Natural killer cell treated with Interleukin-12 subunit alpha and Interleukin-12 subunit beta and Interleukin-15 and Interleukin-18, amount 100 ng/mL, for 72 hours (primary cell): ENCODE measurements at regions not wholly inside any gene's neighbourhood (a gene's known extent, or its start where the extent isn't known, plus 50 kb on each side); places are given as distances from the start of the nearest gene placed in this dataset.
"Not testable (repeated sequence)": the region's sequence is repeated elsewhere in the genome, so short reads cannot be mapped to it uniquely, and the experiment has no call there.

ENCODE experiments used
- ATAC-seq, 2 donors: fragments of 150-1000 bp; cut with Tn5 transposase in 1 of 2; sonication (Bioruptor Pico), chemical (Tn5 transposase) in 1 of 2; 2 replicates each; pipeline ENCODE4 v1.10.0; 2021
- DNase-seq: peaks from one replicate; pipeline ENCODE4 v3.0.0; 2022; ENCODE audit warnings: low spot score
- H3K27ac Mint-ChIP-seq, 2 donors: 1 replicate in 1 of 2; 2 replicates in 1 of 2; pipeline ENCODE4 v1.8.0; 2022; ENCODE audit warnings: mixed read lengths in 2 of 2, mild to moderate bottlenecking in 1 of 2, moderate library complexity in 1 of 2
- H3K27me3 Mint-ChIP-seq, 2 donors: 1 replicate in 1 of 2; 2 replicates in 1 of 2; pipeline ENCODE4 v1.8.0; 2022; ENCODE audit warnings: mixed read lengths in 2 of 2
- H3K36me3 Mint-ChIP-seq: one replicate; pipeline ENCODE4 v1.8.0; 2022; ENCODE audit warnings: mixed read lengths
- H3K4me1 Mint-ChIP-seq, 2 donors: 1 replicate in 1 of 2; 2 replicates in 1 of 2; pipeline ENCODE4 v1.8.0; 2022; ENCODE audit warnings: low read depth in 2 of 2, mixed read lengths in 2 of 2, mild to moderate bottlenecking in 1 of 2
- H3K4me3 Mint-ChIP-seq: one replicate; pipeline ENCODE4 v1.8.0; 2022; ENCODE audit warnings: mixed read lengths
- H3K9me3 Mint-ChIP-seq: 2 replicates; pipeline ENCODE4 v1.8.0; 2022; ENCODE audit warnings: mixed read lengths

DNA sequence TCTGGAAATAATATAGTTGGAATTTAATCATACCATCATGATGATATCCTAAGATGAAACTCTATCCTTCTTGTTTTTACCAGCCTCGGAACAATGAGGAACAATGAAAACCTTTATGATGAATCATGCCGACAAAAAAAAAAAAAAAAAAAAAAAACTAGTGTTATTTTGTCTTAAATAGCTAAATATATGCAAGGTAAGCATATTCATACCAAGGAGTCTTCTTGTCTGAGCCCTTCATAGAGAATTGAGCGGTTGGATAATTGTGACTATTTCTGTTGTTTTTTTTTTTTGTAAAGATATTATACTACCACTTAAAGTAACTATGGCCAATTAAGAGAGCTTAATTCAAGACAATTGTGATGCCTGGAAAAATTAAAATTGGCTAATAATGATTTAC lies 244.0 kb upstream of the PCDH9 start:
- Mint-ChIP-seq H3K4me3 (no peak overlapping the region), H3K4me1 (no peaks in the 10 kb centered on the region), H3K36me3 (no peaks in the 10 kb centered on the region), H3K27ac (no peak overlapping the region), H3K9me3 (peaks cover 12% of the 10 kb centered on the region), H3K27me3 (no peaks in the 10 kb centered on the region)
- DNase-seq (no peak), ATAC-seq (no peak)

DNA sequence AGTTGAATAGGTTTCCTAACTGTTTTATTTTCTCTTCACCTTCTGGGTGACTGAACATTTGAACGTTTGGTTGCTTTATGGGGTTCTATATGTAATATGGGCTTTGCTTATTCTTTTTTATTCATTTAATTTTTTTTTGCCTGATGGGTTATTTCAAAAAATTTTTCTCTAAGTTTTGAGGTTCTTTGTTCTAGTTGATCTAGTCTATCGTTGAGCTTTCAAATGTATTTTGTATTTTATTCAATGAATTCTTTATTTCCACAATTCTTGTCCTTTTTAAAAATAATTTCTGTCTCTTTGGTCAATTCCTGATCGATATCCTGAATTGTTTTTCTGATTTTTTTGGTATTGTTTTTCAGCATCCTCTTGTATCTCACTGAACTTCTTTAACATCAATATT lies 239.5 kb upstream of the PCDH9 start:
- Mint-ChIP-seq H3K4me1 (no peaks in the 10 kb centered on the region), H3K27me3 (no peaks in the 10 kb centered on the region), H3K9me3 (peaks cover 27% of the 10 kb centered on the region), H3K4me3 (no peak overlapping the region), H3K27ac (no peak overlapping the region), H3K36me3 (no peaks in the 10 kb centered on the region)
- ATAC-seq = no peak
- no peak for DNase-seq

DNA sequence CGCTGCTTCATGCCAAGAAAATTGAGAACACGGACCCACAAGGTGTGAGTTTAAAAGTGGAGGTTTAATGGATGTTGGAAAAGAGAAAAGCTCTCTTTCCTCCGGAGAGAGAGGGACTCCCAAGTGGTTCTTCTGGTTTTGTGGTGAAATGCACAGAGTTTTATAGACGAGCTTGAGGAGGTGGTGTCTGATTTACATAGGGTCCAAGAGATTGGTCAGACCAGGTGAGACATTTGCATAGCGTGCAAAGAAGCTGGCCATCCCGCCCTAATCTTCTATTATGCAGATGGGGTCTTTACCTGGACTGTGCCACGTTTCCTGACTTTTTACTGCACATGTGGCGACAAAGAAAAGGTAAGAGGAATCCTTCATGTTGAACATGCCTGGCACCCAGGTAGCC lies 236.4 kb upstream of the PCDH9 start:
- H3K4me1 Mint-ChIP-seq = no peaks in the 10 kb centered on the region
- H3K4me3 Mint-ChIP-seq = no peak overlapping the region
- peaks cover 26% of the 10 kb centered on the region for H3K9me3 Mint-ChIP-seq
- DNase-seq (no peak), ATAC-seq (no peak)
- H3K27me3 Mint-ChIP-seq = no peaks in the 10 kb centered on the region
- H3K36me3 Mint-ChIP-seq = no peaks in the 10 kb centered on the region
- H3K27ac Mint-ChIP-seq = no peak overlapping the region

DNA sequence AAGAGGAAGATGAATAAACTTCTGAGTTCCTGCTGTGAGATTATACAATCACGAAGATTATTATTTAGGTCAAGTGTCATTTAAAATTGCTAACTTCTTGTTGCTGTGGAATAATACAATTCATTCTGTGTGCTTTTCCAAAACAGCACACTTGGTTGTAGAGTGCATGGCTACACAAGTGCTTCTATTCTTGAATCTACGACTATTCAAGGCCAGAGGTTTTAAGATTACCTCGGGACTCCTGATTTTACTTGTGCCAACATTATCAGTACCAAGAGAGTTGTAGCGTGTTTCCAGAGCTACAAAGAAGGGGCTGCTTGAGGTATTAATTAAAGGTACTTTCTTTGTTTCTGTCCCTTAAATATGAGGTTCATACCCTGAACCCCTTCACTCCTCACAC lies 234.0 kb upstream of the PCDH9 start:
- no peaks in the 10 kb centered on the region for H3K4me1 Mint-ChIP-seq
- DNase-seq (no peak), ATAC-seq (no peak)
- H3K36me3 Mint-ChIP-seq = peaks cover 4% of the 10 kb centered on the region
- H3K4me3 Mint-ChIP-seq = no peak overlapping the region
- H3K9me3 Mint-ChIP-seq = peaks cover 15% of the 10 kb centered on the region
- H3K27me3 Mint-ChIP-seq = no peaks in the 10 kb centered on the region
- H3K27ac Mint-ChIP-seq = no peak overlapping the region

DNA sequence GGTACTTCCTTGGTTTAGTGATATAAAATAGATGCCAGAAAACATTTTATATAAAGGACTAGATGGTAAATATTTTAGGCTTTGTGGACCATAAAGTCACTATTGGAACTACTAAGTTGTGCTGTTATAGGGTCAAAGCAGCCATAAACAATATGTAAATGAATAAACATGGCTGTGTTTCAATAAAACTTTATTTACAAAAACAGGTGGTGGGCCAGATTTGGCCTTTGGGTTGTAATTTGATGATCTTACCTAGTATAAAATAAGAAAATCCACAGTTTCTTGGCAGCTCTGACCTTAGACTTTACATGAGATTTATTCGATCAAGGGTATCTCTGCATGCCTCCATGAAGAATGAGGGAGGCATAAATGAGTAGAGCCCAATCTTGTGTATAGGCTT lies 232.0 kb upstream of the PCDH9 start:
- Mint-ChIP-seq H3K27ac (no peak overlapping the region), H3K4me1 (no peaks in the 10 kb centered on the region), H3K27me3 (no peaks in the 10 kb centered on the region), H3K4me3 (no peak overlapping the region), H3K9me3 (peaks cover 8% of the 10 kb centered on the region), H3K36me3 (peaks cover 4% of the 10 kb centered on the region)
- ATAC-seq (no peak), DNase-seq (no peak)

DNA sequence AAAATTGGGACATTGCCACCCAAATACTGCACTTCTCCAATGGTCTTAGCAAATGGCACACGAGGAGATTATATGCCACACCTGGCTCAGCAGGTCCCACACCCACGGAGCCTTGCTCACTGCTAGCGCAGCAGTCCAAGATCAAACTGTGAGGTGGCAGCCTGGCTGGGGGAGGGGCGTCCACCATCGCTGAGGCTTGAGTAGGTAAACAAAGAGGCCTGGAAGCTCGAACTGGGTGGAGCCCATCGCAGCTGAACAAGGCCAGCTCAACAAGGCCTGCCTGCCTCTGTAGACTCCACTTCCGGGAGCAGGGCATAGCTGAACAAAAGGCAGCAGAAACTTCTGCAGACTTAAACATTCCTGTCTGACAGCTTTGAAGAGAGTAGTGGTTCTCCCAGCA lies 222.4 kb upstream of the PCDH9 start:
- DNase-seq, H3K27ac Mint-ChIP-seq, H3K4me1 Mint-ChIP-seq, H3K27me3 Mint-ChIP-seq, H3K4me3 Mint-ChIP-seq, ATAC-seq: not testable (repeated sequence)
- Mint-ChIP-seq H3K9me3 (peaks cover 17% of the 10 kb centered on the region), H3K36me3 (peaks cover 11% of the 10 kb centered on the region)

DNA sequence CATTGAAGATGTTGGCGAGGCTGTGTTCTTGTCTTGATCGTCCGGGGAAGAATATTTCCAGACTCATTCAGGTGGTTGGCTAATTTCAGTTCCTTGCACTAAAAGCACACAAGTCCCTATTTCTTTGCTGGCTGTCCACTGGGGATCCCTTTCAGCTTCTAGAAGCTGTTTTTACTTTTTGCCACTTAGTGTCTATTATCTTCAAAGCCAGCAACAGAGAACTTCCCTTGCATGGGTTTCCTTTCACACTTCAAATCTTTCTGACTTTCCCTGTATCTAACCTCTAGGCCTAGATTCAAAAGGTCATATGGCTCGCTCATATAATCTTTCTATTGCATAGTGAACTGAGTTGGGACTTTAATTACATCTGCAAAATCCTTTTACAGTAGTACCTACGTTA lies 215.3 kb upstream of the PCDH9 start:
- H3K4me3 Mint-ChIP-seq = no peak overlapping the region

DNA sequence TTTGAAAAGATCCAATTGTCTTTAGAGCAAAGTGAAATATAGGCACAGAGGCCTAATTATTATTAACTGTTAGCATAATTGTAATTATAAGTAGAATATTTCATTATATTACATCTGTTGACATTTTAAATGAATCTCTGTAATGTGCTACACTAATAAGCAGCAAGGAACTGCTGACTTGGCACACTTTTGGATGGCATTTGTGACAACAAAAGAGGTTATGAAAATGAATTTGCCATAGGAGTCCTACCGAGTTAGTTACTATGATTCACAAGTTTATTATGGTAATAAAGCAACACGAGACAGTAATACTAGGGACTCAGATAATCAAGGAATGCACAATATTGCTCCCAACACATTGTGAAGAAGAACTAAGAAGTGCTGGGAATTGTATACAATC lies 213.8 kb upstream of the PCDH9 start:
- Mint-ChIP-seq H3K9me3 (no peaks in the 10 kb centered on the region), H3K27me3 (no peaks in the 10 kb centered on the region), H3K4me1 (no peaks in the 10 kb centered on the region), H3K4me3 (no peak overlapping the region), H3K27ac (no peak overlapping the region), H3K36me3 (no peaks in the 10 kb centered on the region)
- no peak for DNase-seq
- ATAC-seq = no peak

More for the DNA sequence above, 215.3 kb upstream of the PCDH9 start:
- H3K9me3 Mint-ChIP-seq = no peaks in the 10 kb centered on the region
- H3K27me3 Mint-ChIP-seq = no peaks in the 10 kb centered on the region
- no peaks in the 10 kb centered on the region for H3K36me3 Mint-ChIP-seq
- no peak overlapping the region for H3K27ac Mint-ChIP-seq
- ATAC-seq = no peak
- DNase-seq = no peak
- H3K4me1 Mint-ChIP-seq = no peaks in the 10 kb centered on the region

DNA sequence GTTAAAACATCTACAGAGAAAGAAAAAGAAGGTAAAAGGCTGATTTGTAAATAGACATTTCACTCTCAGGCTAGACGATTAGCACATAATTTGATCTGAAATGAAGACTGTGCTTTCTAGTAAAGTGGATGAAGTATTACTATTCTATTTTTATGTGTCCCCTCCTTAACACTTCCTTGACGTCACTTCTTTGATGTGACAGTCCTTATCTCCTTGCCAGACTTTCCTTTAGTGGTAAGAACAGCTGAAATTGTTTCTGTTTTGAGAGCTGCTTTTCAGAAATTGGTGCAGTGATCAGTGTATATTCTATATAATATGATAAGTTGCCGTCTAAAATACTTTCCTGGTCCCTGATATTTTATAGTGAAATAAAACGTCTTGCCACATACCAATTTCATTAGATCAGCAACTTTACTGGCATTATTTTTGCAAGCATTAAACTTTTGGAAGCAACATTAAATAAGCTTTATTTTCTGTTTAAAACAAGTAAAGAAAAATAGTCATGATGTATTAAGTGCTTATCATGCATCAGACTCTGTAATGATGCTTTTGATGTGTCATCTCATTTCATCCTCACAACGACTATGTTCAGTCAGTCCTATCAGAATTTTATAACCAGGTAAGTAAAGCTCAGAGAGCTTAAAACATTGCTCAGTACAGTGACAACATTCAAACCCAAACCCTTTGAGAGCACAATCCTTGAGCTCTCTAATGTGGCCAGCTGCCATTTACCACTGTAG lies 210.3 kb upstream of the PCDH9 start:
- no peaks in the 10 kb centered on the region for H3K9me3 Mint-ChIP-seq
- H3K4me1 Mint-ChIP-seq = no peaks in the 10 kb centered on the region

DNA sequence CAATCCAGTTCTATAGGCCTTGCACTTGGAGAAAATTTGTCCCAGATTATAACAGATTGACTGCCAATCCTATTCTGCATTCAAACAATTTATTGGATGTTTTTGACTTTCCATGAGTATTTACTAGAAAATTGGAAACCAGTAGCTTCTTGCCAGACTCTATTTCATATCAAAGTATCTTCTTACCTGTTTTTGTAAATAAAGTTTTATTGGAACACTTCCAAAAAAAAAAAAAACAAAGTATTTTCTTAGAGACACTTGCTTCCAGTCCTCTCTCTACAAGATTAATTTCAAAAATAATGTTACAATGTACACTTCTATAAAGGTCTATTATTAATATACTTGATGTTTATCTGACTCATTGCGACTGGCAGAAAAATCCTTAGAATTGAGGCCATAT lies 209.2 kb upstream of the PCDH9 start:
- H3K27me3 Mint-ChIP-seq = no peaks in the 10 kb centered on the region
- no peak overlapping the region for H3K27ac Mint-ChIP-seq
- no peak overlapping the region for H3K4me3 Mint-ChIP-seq
- DNase-seq (no peak), ATAC-seq (no peak)
- no peaks in the 10 kb centered on the region for H3K9me3 Mint-ChIP-seq
- no peaks in the 10 kb centered on the region for H3K4me1 Mint-ChIP-seq
- no peaks in the 10 kb centered on the region for H3K36me3 Mint-ChIP-seq

More for the DNA sequence above, 210.3 kb upstream of the PCDH9 start:
- no peaks in the 10 kb centered on the region for H3K27me3 Mint-ChIP-seq
- no peak overlapping the region for H3K27ac Mint-ChIP-seq
- H3K36me3 Mint-ChIP-seq = no peaks in the 10 kb centered on the region
- ATAC-seq (no peak), DNase-seq (no peak)
- no peak overlapping the region for H3K4me3 Mint-ChIP-seq

DNA sequence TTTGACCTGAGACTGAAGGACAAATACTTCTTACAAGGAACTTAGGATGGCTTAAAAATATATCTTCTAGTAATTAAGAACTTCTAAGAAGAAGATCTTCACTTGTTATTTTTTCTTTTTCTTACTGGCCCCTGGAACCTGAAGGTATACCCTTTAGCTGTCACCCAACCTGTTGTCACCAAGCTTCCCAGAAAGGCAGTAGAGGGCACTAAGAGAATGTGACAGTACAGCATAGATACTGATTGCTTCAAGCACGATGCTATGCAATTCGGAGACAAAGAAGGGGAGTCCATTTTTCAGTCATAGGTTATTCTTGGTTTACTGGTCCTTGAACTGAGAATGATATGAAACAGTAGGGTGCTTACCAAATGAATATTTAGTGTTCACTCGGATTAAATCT lies 208.3 kb upstream of the PCDH9 start:
- H3K4me3 Mint-ChIP-seq = no peak overlapping the region
- ATAC-seq (no peak), DNase-seq (no peak)
- H3K27ac Mint-ChIP-seq = no peak overlapping the region
- no peaks in the 10 kb centered on the region for H3K4me1 Mint-ChIP-seq
- H3K9me3 Mint-ChIP-seq = no peaks in the 10 kb centered on the region
- H3K27me3 Mint-ChIP-seq = no peaks in the 10 kb centered on the region
- H3K36me3 Mint-ChIP-seq = no peaks in the 10 kb centered on the region

DNA sequence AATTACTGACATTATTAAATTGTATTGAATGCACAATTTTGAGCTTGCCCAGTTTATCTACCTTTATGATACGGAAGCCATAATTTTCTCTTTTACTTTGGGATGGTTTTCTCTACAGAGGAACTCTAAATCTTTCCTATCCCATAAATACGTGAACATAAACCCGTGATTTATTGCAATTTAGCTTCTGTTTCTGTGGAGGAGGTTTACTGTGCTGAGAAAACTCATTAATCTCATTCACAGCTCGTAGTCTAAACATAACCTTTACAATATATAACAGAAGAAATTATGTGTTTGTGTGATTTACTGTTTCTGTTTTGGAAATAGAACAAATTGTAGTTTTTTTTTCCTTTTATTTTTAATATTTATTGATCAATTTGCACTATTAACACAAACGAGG lies 207.1 kb upstream of the PCDH9 start:
- Mint-ChIP-seq H3K27me3 (no peaks in the 10 kb centered on the region), H3K9me3 (no peaks in the 10 kb centered on the region), H3K4me3 (no peak overlapping the region), H3K27ac (no peak overlapping the region), H3K36me3 (no peaks in the 10 kb centered on the region), H3K4me1 (no peaks in the 10 kb centered on the region)
- ATAC-seq (no peak), DNase-seq (no peak)

DNA sequence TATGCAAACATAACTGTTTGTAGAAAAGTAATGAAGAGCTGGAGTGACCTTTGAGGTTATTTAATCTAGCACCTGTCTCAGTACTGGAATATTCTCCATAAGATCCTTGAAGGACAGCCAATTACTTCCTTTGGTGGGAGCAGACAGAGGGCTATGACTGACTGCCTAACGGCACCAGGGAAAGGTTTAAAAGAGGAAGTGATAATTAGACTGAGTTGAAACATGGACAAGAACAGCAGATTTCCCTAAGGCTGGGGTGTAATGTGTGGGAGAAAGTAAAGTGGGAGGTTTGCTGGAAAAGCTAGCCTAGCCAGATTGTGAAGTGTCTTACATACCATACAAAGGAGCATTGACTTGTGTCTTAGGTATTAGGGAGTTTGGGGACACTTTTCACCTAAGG lies 191.3 kb upstream of the PCDH9 start:
- no peaks in the 10 kb centered on the region for H3K27me3 Mint-ChIP-seq
- H3K4me3 Mint-ChIP-seq = no peak overlapping the region
- DNase-seq (no peak), ATAC-seq (no peak)
- H3K36me3 Mint-ChIP-seq = no peaks in the 10 kb centered on the region
- H3K27ac Mint-ChIP-seq = no peak overlapping the region
- no peaks in the 10 kb centered on the region for H3K4me1 Mint-ChIP-seq
- H3K9me3 Mint-ChIP-seq = peaks cover 6% of the 10 kb centered on the region

DNA sequence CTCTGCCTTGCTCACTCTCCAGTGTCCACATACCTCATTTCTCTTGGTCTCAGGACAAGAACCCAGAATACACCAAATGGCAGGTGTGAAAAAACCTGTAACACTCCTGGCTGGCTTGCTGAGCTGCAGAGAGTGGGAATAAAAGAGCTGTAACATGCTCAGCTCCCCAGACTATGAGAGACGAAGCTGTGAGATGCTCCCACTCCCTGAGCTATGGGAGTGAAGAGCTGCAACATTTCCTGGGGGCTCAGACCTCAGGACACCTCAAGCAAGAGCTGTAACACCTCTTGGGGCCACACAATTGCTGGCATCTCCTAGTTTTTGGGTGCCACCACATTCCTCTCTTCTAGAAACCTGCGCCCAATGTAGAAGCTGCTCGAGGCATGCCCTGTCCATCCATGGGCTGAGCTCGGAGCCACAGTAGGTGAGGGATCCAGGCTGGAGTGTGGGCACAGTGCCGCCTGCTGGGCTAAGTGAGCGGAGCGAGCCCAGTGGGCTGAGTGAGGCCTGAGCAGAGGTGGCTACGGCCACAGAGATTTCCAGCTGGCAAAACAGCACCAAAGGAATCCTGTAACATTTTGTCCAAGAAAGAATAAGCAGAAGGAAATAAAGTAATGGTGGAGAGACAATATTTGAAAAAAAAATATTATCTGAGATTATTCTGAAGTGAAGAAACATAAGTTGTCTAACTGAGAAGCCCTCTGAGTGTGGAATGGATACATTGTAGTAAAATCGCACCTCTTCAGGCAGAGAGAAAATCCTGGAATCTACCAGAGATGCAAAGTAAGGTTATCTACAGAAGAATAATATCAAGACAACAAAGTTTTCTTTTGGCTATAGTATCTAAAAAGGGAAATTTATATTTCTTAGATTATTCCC lies 186.2 kb upstream of the PCDH9 start:
- no peak overlapping the region for H3K4me3 Mint-ChIP-seq
- H3K27me3 Mint-ChIP-seq = no peaks in the 10 kb centered on the region
- H3K4me1 Mint-ChIP-seq = no peaks in the 10 kb centered on the region
- ATAC-seq (peak in 1 of 2 donors; percentile 61), DNase-seq (no peak)
- no peaks in the 10 kb centered on the region for H3K36me3 Mint-ChIP-seq
- H3K9me3 Mint-ChIP-seq = no peaks in the 10 kb centered on the region
- no peak overlapping the region for H3K27ac Mint-ChIP-seq
